Panc1 (cell line): ENCODE measurements at regions not wholly inside any gene's neighbourhood (a gene's known extent, or its start where the extent isn't known, plus 50 kb on each side); places are given as distances from the start of the nearest gene placed in this dataset.

ENCODE experiments used
- ATAC-seq: fragments of 200-7000 bp; cut with Tn5 transposase; 2 replicates; pipeline ENCODE4 v1.9.1; 2020; ENCODE audit warnings: mild to moderate bottlenecking, moderate library complexity
- BruUV-seq: library from RNA; stranded (reverse); fragments of 400-500 nt; replicated peaks from 2 replicates; lab custom pipeline; 2021; lab: Mats Ljungman, UMichigan
- CTCF ChIA-PET: fragments of 300-600 bp; sonication (Branson Sonifier 250); formaldehyde crosslinking; loops from one replicate; lab custom pipeline; 2022; ENCODE audit warnings: antibody characterized with exemption; lab: Charles Lee
- POLR2A ChIA-PET: fragments of 300-600 bp; sonication (Branson Sonifier 250); formaldehyde crosslinking; loops from one replicate; lab custom pipeline; 2022; ENCODE audit warnings: antibody characterized with exemption; lab: Charles Lee
- DNase-seq: peaks from one replicate; pipeline ENCODE4 v3.0.0-alpha.2; 2010; ENCODE audit warnings: low read depth, low spot score
- H3K27ac ChIP-seq: 2 replicates; pipeline ENCODE4 v1.5.1; 2011; ENCODE audit warnings: mild to moderate bottlenecking, low read length, inconsistent platforms
- H3K27me3 ChIP-seq: fragments of 200-500 bp; sonication (Bioruptor generic); 2 replicates; pipeline ENCODE4 v1.6.0; 2014; ENCODE audit warnings: low read length, inconsistent platforms; ENCODE audit not compliant: control insufficient read depth, insufficient read depth
- H3K36me3 ChIP-seq: fragments of 200-500 bp; sonication (Bioruptor generic); 2 replicates; pipeline ENCODE4 v1.5.1; 2014; ENCODE audit warnings: inconsistent platforms, mild to moderate bottlenecking, low read length, moderate library complexity; ENCODE audit not compliant: control insufficient read depth, insufficient read depth
- H3K4me1 ChIP-seq: 2 replicates; pipeline ENCODE4 v1.5.1; 2011; ENCODE audit warnings: inconsistent platforms, mild to moderate bottlenecking, low read length, moderate library complexity; ENCODE audit not compliant: control insufficient read depth, insufficient read depth
- H3K4me3 ChIP-seq, 2 experiments: 2 replicates each; pipeline ENCODE4 v1.5.1; 2011 to 2012; ENCODE audit warnings: low read depth in 2 of 2, low read length in 2 of 2, mild to moderate bottlenecking in 2 of 2, inconsistent platforms in 1 of 2, moderate library complexity in 1 of 2
- H3K9me3 ChIP-seq: fragments of 200-500 bp; sonication (Bioruptor generic); 2 replicates; pipeline ENCODE4 v1.5.1; 2014; ENCODE audit warnings: low read depth, mild to moderate bottlenecking, inconsistent platforms, low read length, moderate library complexity; ENCODE audit not compliant: control insufficient read depth, insufficient read depth
- POLR2AphosphoS5 ChIP-seq: IDR thresholded peaks from 2 replicates; pipeline ENCODE4 v1.6.1; 2012; ENCODE audit warnings: mild to moderate bottlenecking, low read depth, low read length, moderate library complexity
- REST ChIP-seq, 2 experiments: IDR thresholded peaks; 2 replicates each; pipeline ENCODE4 v1.6.1; 2011 to 2012; ENCODE audit warnings: low read depth in 2 of 2, control low read depth in 1 of 2, low read length in 1 of 2, mild to moderate bottlenecking in 1 of 2, moderate library complexity in 1 of 2; ENCODE audit not compliant: insufficient read depth in 1 of 2
- SIN3A ChIP-seq: IDR thresholded peaks from 2 replicates; pipeline ENCODE4 v1.6.1; 2012; ENCODE audit warnings: low read depth, mild to moderate bottlenecking, low read length, moderate library complexity, borderline replicate concordance; ENCODE audit not compliant: insufficient read depth
- TCF7L2 ChIP-seq: IDR thresholded peaks from 2 replicates; pipeline ENCODE4 v1.6.1; 2011; ENCODE audit warnings: mild to moderate bottlenecking, low read depth, low read length, inconsistent platforms
- in situ Hi-C: cut with HindIII; loops from 2 replicates; pipeline ENCODE4 v1.10.0; 2016; ENCODE audit warnings: low sequenced_read_pairs, low pct_unique_long_range_greater_than_20kb
- intact Hi-C: fragments of 100-400 bp; cut with micrococcal nuclease; formaldehyde crosslinking; loops from one replicate; pipeline ENCODE4 v1.10.0; 2022; ENCODE audit not compliant: unreplicated experiment
- TF ChIP-seq, protein P1 (sequence below): fragments of 450-650 bp; IDR thresholded peaks from 2 replicates; pipeline ENCODE4 v1.5.1; 2017; ENCODE audit warnings: mild to moderate bottlenecking

GRCh38 chr11:104713401-104713800, 184.9 kb downstream of the CASP12 start:
- no peak overlapping the region for H3K27ac ChIP-seq
- no TSS peak for BruUV-seq
- H3K27me3 ChIP-seq: no peaks in the 10 kb centered on the region
- DNase-seq: no peak
- H3K4me3 ChIP-seq: no peak overlapping the region
- ATAC-seq: no peak
- no peaks in the 10 kb centered on the region for H3K9me3 ChIP-seq
- TF ChIP-seq TCF7L2 (no peak), POLR2AphosphoS5 (no peak), REST (IDR thresholded peaks at IDR 0.05; ENCODE audit: insufficient read depth in 1 of 2, low read depth in 2 of 2, low read length in 1 of 2) (no peak), SIN3A (no peak)
- TF ChIP-seq, protein P1, sequence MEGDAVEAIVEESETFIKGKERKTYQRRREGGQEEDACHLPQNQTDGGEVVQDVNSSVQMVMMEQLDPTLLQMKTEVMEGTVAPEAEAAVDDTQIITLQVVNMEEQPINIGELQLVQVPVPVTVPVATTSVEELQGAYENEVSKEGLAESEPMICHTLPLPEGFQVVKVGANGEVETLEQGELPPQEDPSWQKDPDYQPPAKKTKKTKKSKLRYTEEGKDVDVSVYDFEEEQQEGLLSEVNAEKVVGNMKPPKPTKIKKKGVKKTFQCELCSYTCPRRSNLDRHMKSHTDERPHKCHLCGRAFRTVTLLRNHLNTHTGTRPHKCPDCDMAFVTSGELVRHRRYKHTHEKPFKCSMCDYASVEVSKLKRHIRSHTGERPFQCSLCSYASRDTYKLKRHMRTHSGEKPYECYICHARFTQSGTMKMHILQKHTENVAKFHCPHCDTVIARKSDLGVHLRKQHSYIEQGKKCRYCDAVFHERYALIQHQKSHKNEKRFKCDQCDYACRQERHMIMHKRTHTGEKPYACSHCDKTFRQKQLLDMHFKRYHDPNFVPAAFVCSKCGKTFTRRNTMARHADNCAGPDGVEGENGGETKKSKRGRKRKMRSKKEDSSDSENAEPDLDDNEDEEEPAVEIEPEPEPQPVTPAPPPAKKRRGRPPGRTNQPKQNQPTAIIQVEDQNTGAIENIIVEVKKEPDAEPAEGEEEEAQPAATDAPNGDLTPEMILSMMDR: no peak
- in situ Hi-C loops (no loop called here), intact Hi-C loops (no loop called here)
- ChIA-PET POLR2A (no interaction called here), CTCF (no interaction called here)
- H3K4me1 ChIP-seq: no peaks in the 10 kb centered on the region
- no peaks in the 10 kb centered on the region for H3K36me3 ChIP-seq

- BruUV-seq: no TSS peak
- ATAC-seq: no peak
- Histone ChIP-seq H3K4me1 (no peaks in the 10 kb centered on the region), H3K9me3 (no peaks in the 10 kb centered on the region), H3K4me3 (no peak overlapping the region), H3K27ac (no peak overlapping the region), H3K36me3 (no peaks in the 10 kb centered on the region), H3K27me3 (no peaks in the 10 kb centered on the region)
- no peak for DNase-seq
- ChIA-PET POLR2A (no interaction called here), CTCF (no interaction called here)
- in situ Hi-C loops (no loop called here), intact Hi-C loops (no loop called here)
- TF ChIP-seq POLR2AphosphoS5 (no peak), SIN3A (no peak), REST (IDR thresholded peaks at IDR 0.05; ENCODE audit: insufficient read depth in 1 of 2, low read depth in 2 of 2, low read length in 1 of 2) (no peak), TCF7L2 (no peak)
- TF ChIP-seq, protein P1: no peak
Measured at GRCh38 chr11:104705490-104706190, 192.6 kb downstream of the CASP12 start.
